MM.1S (cell line): ENCODE measurements at regions not wholly inside any gene's neighbourhood (a gene's known extent, or its start where the extent isn't known, plus 50 kb on each side); places are given as distances from the start of the nearest gene placed in this dataset.

ENCODE experiments used
- CTCF ChIP-seq: fragments of 300-600 bp; sonication (generic); IDR thresholded peaks from 2 replicates; pipeline ENCODE4 v1.5.1; 2016; ENCODE audit warnings: antibody characterized with exemption, low read length, mixed read lengths
- EZH2 ChIP-seq: fragments of 300-600 bp; sonication (generic); optimal IDR thresholded peaks from 2 replicates; pipeline ENCODE3; 2017; ENCODE audit warnings: low read depth, mild to moderate bottlenecking, antibody characterized with exemption, low read length, mixed read lengths
- EZH2phosphoT487 ChIP-seq: fragments of 300-600 bp; sonication (generic); IDR thresholded peaks from 2 replicates; pipeline ENCODE4 v1.6.1; 2018; ENCODE audit warnings: antibody characterized with exemption, low read length

DNA sequence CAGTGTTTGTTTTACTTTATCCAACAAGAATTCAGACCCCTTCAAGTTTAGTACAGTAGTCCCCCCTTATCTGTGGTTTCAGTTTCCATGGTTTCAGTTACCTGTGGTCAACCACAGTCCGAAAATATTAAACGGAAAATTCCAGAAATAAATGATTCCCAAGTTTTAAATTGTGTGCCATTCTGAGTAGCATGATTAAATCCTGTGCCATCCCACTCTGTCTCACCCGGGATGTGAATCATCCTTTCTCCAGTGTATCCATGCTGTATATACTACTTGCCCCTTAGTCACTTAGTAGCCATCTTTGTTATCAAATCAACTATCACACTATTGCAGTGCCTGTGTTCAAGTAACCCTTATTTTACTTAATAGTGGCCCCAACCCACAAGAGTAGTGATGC is 153.8 kb upstream of the RASA1 start:
- TF ChIP-seq CTCF (no peak), EZH2 (no peak), EZH2phosphoT487 (no peak)
